Right lung (tissue), 2 donors: ENCODE measurements at regions not wholly inside any gene's neighbourhood (a gene's known extent, or its start where the extent isn't known, plus 50 kb on each side); places are given as distances from the start of the nearest gene placed in this dataset.
"Not testable (repeated sequence)": the region's sequence is repeated elsewhere in the genome, so short reads cannot be mapped to it uniquely, and the experiment has no call there.

ENCODE experiments used
- DNase-seq, 2 donors: peaks; one replicate each; pipeline ENCODE4 v3.0.0-alpha.2; 2013

GRCh38 chr15:30841639-30842038 is 62.1 kb upstream of the FAN1 start:
- not testable (repeated sequence) for DNase-seq

GRCh38 chr15:30842798-30843472 is 60.8 kb upstream of the FAN1 start:
- DNase-seq = not testable (repeated sequence)

- not testable (repeated sequence) for DNase-seq
Measured at GRCh38 chr15:30845536-30845935, 58.2 kb upstream of the FAN1 start.
